T-helper 1 cell treated with Interleukin-12 subunit alpha and Interleukin-12 subunit beta and Interleukin-4 antibody, amounts not matched to agents 30 μg/mL and 1 μg/mL, for 36 hours (primary cell): ENCODE measurements at regions not wholly inside any gene's neighbourhood (a gene's known extent, or its start where the extent isn't known, plus 50 kb on each side); places are given as distances from the start of the nearest gene placed in this dataset.

ENCODE experiments used
- H3K27ac Mint-ChIP-seq: one replicate; pipeline ENCODE4 v1.8.0; 2021; ENCODE audit warnings: mild to moderate bottlenecking, mixed read lengths
- H3K27me3 Mint-ChIP-seq: one replicate; pipeline ENCODE4 v1.8.0; 2021; ENCODE audit warnings: low read depth, mixed read lengths
- H3K36me3 Mint-ChIP-seq: one replicate; pipeline ENCODE4 v1.8.0; 2021; ENCODE audit warnings: low read depth, mixed read lengths
- H3K4me1 Mint-ChIP-seq: one replicate; pipeline ENCODE4 v1.8.0; 2021; ENCODE audit warnings: low read depth, mixed read lengths
- H3K4me3 Mint-ChIP-seq: one replicate; pipeline ENCODE4 v1.8.0; 2021; ENCODE audit warnings: mild to moderate bottlenecking, moderate library complexity, mixed read lengths
- H3K9me3 Mint-ChIP-seq: one replicate; pipeline ENCODE4 v1.8.0; 2021; ENCODE audit warnings: mixed read lengths

DNA sequence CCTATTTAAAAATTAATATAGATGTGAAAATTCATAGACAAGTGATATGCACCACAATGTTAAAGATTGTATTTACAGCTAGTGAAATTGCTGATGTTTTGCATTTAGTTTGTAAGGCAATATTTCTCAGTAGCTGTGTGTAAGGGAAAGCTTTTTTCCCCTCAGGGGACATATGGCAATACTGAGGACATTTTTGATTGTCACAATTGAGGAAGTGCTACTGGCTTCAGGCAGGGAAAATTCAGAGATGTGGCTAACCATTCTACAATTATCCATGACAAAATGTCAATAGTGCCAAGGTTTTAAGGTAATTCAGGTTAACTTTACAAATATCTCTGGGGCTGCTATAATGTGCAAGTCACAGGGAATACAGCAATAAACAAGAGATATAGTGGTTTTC, 66.1 kb upstream of the IL15 start:
- H3K36me3 Mint-ChIP-seq, result no peaks in the 10 kb centered on the region
- H3K4me3 Mint-ChIP-seq, result no peak overlapping the region
- no peaks in the 10 kb centered on the region for H3K4me1 Mint-ChIP-seq
- no peak overlapping the region for H3K27ac Mint-ChIP-seq
- no peaks in the 10 kb centered on the region for H3K27me3 Mint-ChIP-seq
- no peaks in the 10 kb centered on the region for H3K9me3 Mint-ChIP-seq

GRCh38 chr4:141571362-141571761, 65.0 kb upstream of the IL15 start:
- Mint-ChIP-seq H3K27me3 (no peaks in the 10 kb centered on the region), H3K9me3 (no peaks in the 10 kb centered on the region), H3K27ac (no peak overlapping the region)

GRCh38 chr4:141571793-141572192, 64.6 kb upstream of the IL15 start:
- Mint-ChIP-seq H3K27me3 (no peaks in the 10 kb centered on the region), H3K36me3 (no peaks in the 10 kb centered on the region), H3K9me3 (no peaks in the 10 kb centered on the region), H3K27ac (no peak overlapping the region), H3K4me3 (no peak overlapping the region), H3K4me1 (no peaks in the 10 kb centered on the region)

More at GRCh38 chr4:141571362-141571761, 65.0 kb upstream of the IL15 start:
- H3K36me3 Mint-ChIP-seq, result no peaks in the 10 kb centered on the region
- H3K4me1 Mint-ChIP-seq, result no peaks in the 10 kb centered on the region
- H3K4me3 Mint-ChIP-seq, result no peak overlapping the region

DNA sequence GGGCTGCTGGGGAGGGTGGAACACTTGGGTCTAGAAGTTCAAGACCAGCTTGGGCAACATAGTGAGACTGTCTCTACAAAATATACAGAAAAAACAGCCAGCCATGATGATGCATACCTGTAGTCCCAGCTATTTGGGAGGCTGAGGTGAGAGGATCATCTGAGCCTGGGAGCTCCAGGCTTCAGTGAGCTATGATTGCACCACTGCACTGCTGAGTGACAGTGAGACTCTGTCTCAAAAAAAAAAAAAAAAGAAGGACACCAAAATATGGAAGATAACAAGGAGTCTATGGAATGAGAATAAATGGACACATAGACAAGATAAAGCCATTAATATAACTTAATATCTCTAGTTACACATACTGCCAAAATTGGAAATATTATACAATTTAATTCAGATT, 62.7 kb upstream of the IL15 start:
- Mint-ChIP-seq H3K27me3 (no peaks in the 10 kb centered on the region), H3K27ac (no peak overlapping the region), H3K4me1 (no peaks in the 10 kb centered on the region), H3K4me3 (no peak overlapping the region), H3K9me3 (no peaks in the 10 kb centered on the region), H3K36me3 (no peaks in the 10 kb centered on the region)

DNA sequence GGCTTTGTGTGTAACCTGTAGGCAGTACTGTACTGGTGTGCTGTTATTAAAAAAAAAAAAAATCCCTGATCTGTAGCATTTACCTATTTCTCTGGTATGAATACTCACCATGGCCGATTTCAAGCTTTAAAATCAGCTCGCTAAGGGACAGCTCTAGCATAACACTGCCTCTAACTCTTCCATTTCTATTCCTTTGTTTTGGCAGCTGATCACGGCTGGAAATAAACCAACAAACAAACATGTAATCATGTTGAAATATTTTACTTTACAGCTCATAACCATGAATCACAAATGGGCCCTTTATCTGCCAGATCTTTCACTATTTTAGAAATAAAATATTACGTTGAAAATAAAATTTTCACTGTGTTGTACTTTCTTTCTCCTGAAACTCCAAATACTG, 60.5 kb upstream of the IL15 start:
- H3K27me3 Mint-ChIP-seq, result no peaks in the 10 kb centered on the region
- H3K4me3 Mint-ChIP-seq, result no peak overlapping the region
- no peak overlapping the region for H3K27ac Mint-ChIP-seq

DNA sequence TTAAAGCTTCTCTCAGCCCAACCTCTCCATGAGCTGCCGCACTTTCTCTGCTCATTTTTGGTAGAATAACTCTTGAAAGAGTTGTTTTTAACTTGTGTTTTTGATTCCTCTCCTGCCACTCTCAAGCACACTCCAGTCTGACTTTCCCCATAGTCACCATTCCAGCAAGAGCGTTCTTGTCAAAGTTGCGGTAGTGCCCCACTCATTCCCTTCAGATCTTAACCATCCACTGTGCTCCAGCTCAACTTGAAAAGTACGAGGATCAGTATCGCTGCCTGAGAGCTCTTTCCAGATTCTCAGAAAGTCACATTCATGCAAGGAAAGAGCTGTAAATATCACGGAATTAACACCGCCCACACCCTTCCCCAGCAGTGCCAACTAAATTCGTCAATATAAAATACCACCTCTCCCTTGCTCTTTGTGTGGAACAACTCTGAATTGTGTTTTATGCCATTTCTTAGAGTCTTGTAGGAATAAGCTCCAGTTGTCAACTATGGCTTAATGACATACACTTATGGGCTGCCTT, 59.7 kb upstream of the IL15 start:
- H3K27ac Mint-ChIP-seq, result no peak overlapping the region
- H3K27me3 Mint-ChIP-seq, result no peaks in the 10 kb centered on the region
- H3K36me3 Mint-ChIP-seq, result no peaks in the 10 kb centered on the region
- no peaks in the 10 kb centered on the region for H3K4me1 Mint-ChIP-seq
- no peak overlapping the region for H3K4me3 Mint-ChIP-seq
- H3K9me3 Mint-ChIP-seq, result no peaks in the 10 kb centered on the region

More for the DNA sequence above, 60.5 kb upstream of the IL15 start:
- Mint-ChIP-seq H3K36me3 (no peaks in the 10 kb centered on the region), H3K9me3 (no peaks in the 10 kb centered on the region), H3K4me1 (no peaks in the 10 kb centered on the region)

- Mint-ChIP-seq H3K4me3 (no peak overlapping the region), H3K36me3 (no peaks in the 10 kb centered on the region), H3K4me1 (no peaks in the 10 kb centered on the region), H3K27ac (no peak overlapping the region), H3K27me3 (no peaks in the 10 kb centered on the region), H3K9me3 (no peaks in the 10 kb centered on the region)
Measured at GRCh38 chr4:141578451-141578850, 57.9 kb upstream of the IL15 start.

DNA sequence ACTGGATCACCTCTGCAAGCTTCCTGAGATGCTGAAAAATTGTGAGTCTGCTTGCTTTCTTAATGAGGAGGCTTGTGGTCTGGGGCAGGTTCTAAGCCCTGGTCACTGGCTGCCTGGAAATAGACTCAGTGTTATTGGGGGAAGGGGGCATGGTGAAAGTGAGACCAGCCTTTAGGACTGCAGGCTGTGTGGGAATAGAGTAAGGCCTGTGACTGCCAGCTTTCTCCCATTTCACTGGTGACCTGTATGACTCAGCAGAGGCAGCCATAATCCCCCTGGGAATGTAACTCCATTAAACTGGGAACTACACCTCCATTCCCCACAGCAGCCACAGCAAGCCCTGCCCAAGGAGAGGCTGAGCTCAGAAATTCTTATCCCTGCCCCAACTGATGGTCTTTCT, 55.9 kb upstream of the IL15 start:
- no peaks in the 10 kb centered on the region for H3K36me3 Mint-ChIP-seq
- no peak overlapping the region for H3K4me3 Mint-ChIP-seq
- H3K27me3 Mint-ChIP-seq, result no peaks in the 10 kb centered on the region
- H3K27ac Mint-ChIP-seq, result no peak overlapping the region
- no peaks in the 10 kb centered on the region for H3K4me1 Mint-ChIP-seq
- no peaks in the 10 kb centered on the region for H3K9me3 Mint-ChIP-seq
